SK-N-DZ (cell line): ENCODE measurements at regions not wholly inside any gene's neighbourhood (a gene's known extent, or its start where the extent isn't known, plus 50 kb on each side); places are given as distances from the start of the nearest gene placed in this dataset.
"Not testable (repeated sequence)": the region's sequence is repeated elsewhere in the genome, so short reads cannot be mapped to it uniquely, and the experiment has no call there.

Experiments
- DNase-seq: peaks from one replicate; pipeline ENCODE4 v3.0.0-alpha.2; 2015; ENCODE audit warnings: low spot score

GRCh38 chr13:91242652-91243051 is 104.8 kb upstream of the MIR17HG start:
- no peak for DNase-seq

GRCh38 chr13:91245288-91245687 is 102.2 kb upstream of the MIR17HG start:
- DNase-seq: no peak

- peak; percentile 35 for DNase-seq
Measured at GRCh38 chr13:91247768-91248167, 99.7 kb upstream of the MIR17HG start.

GRCh38 chr13:91248249-91248648 is 99.2 kb upstream of the MIR17HG start:
- no peak for DNase-seq

GRCh38 chr13:91249370-91249769 is 98.1 kb upstream of the MIR17HG start:
- no peak for DNase-seq

GRCh38 chr13:91249861-91250260 is 97.6 kb upstream of the MIR17HG start:
- no peak for DNase-seq

DNA sequence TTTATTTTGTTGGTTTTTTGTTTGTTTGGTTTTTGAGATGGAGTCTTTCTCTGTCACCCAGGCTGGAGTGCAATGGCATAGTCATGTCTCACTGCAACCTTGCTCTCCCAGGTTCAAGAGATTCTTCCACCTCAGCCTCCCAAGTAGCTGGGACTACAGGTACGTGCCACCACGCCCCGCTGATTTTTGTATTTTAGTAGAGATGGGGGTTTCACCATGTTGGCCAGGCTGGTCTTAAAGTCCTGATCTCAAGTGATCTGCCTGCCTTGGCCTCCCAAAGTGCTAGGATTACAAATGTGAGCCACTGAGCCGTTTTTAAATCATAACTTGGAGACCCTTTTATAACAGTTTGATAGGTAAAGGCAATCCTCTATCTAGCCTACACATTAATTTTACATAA is 95.9 kb upstream of the MIR17HG start:
- DNase-seq: not testable (repeated sequence)

DNA sequence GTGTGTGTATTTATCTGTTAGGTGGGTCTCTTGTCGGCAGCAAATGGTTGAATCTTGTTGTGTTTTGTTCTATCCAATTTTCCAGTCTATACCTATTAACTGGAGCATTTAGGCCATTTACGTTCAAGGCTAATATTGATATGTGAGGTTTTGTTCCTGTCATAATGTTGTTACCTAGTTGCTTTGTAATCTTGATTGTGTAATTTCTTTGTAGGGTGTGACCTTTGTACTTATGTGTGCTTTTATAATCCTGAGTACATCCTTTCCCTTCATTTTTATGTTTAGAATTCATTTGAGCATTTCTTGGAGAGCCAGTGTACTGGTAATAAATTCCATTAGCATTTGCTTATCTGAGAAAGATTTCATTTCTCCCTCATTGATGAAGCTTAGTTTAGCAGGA is 83.0 kb upstream of the MIR17HG start:
- DNase-seq: no peak

DNA sequence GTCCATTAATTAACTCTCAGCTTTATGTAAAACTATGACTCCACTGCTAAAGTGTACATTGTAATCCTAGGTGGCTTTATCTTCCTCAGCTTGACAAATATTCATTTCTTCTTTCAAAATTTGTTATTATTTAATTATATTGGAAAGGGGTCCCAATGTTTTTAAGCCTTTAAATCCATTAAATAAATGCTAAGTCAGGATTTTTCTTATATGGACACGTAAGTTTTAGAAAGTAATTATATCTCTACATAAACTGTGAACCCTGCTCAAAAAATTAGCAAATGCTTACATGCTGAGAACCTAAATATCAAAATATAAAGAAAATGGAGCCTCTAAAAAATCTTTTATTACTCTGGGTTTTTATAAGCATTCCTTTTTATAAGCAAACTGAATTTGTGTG is 78.2 kb upstream of the MIR17HG start:
- no peak for DNase-seq

- no peak for DNase-seq
Measured at GRCh38 chr13:91270031-91270430, 77.5 kb upstream of the MIR17HG start.

GRCh38 chr13:91272235-91272777 is 75.2 kb upstream of the MIR17HG start:
- DNase-seq: no peak

GRCh38 chr13:91273675-91274074 is 73.8 kb upstream of the MIR17HG start:
- DNase-seq: no peak

DNA sequence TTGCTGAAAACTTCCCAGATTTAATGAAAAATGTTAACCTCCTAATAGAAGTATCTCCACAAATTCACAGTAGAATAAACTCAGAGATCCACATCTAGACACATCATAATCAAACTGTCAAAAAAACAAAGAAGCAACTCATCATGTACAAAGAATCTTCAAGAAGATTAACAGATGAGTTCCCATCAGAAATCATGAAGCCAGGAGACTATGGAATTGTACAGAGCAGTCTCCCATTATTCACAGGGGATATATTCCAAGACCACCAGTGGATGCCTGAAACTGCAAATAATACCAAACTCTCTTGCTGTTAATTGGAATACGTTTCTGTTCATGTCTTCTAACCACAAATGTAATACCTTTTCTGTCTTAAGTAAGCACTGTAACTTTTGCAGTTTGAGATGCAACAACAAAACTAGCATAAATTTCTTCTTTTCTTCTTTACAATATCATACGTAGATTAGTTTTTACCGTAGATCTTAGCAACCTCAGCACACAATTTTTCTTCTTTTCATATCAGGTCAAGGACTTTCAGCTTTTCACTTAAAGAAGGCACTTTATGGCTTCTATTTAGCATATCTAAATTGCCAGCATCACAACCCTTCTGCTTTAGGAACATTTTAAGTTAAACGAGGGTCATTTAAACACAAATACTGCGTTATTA is 70.3 kb upstream of the MIR17HG start:
- DNase-seq: no peak

GRCh38 chr13:91278291-91278690 is 69.2 kb upstream of the MIR17HG start:
- DNase-seq: no peak

- no peak for DNase-seq
Measured at GRCh38 chr13:91278888-91279287, 68.6 kb upstream of the MIR17HG start.

DNA sequence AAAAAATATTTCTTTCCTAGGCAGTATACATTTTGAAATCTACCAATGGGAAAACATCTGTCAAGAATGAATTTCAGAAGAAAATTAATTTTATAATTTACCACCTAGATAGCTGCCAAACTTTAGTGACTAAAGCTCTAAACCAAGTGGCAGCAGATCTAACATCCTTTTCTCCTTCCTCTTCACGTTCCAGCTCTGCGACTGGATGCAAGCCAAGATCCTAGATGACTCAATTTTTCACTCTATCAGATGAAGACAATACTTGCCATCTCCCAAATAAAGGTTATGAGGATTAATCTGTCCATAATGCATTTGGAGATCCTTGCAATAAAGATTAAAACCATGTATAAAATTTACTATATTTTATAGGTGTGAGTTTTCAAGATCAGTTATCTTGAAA is 66.7 kb upstream of the MIR17HG start:
- no peak for DNase-seq

- DNase-seq: no peak
Measured at GRCh38 chr13:91284335-91284734, 63.2 kb upstream of the MIR17HG start.

DNA sequence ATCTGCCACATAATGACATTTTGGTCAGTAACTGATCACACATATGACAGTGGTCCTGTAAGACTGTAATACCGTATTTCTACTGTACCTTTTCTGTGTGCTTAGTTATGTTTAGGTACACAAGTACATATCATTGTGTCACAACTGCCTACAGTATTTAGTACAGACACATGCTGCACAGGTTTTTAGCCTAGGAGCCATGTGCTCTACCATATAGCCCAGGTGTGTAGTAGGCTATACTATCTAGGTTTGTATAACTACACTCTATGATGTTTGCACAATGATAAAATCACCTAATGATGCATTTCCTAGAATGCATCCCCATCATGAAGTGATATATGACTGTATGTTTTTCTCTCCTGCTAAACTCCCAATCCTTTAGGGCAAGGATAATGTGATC is 61.2 kb upstream of the MIR17HG start:
- DNase-seq: no peak

GRCh38 chr13:91291078-91291477 is 56.4 kb upstream of the MIR17HG start:
- DNase-seq: no peak

DNA sequence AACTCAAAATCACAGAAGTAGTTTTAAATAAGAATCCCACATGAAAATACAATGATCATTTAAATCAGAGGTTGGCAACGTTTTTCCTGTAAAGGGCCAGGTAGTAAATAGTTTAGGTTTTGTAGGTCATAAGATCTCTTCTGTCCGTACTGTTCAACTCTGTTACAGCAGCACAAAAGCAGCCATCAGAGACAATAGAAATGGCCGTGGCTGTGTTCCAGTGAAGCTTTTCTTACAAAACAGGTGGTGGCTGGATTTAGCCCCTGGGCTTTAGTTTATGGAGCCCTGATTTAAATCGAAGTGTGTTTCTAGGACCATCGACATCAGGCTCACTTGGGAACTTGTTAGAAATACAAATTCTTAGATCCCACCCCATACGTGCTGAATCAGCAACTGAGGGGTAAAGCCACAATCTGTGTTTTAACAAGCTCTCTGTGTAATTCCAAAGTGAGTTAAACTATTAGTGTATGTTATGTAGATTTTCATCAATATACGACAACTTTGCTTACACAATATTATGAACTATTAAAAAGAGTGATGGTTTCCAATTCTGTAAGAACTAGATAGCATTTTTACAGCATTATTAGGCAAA is 54.8 kb upstream of the MIR17HG start:
- no peak for DNase-seq

GRCh38 chr13:91295712-91296410 is 51.6 kb upstream of the MIR17HG start:
- DNase-seq: no peak

DNA sequence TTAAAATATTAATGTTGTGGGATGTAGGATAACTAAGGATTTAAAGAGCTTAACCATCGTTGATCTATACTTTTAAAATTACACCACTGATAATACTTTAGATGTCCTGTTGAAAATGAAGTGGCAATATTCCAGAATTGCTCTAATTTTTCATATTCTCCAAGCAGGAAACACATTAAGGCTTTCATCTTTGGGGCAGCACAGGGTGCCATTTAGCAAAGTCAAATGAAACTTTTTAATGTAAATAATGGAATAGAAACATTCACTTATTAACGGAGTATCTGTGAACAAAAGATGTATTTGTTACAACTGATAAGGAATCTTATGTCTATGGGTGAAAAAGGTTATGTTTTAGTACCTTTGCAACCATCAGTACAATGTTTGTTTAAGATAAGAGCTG is 50.0 kb upstream of the MIR17HG start:
- no peak for DNase-seq
